ENCODE measurements at regions not wholly inside any gene's neighbourhood (a gene's known extent, or its start where the extent isn't known, plus 50 kb on each side); places are given as distances from the start of the nearest gene placed in this dataset.
"Not testable (repeated sequence)": the region's sequence is repeated elsewhere in the genome, so short reads cannot be mapped to it uniquely, and the experiment has no call there.

DNA sequence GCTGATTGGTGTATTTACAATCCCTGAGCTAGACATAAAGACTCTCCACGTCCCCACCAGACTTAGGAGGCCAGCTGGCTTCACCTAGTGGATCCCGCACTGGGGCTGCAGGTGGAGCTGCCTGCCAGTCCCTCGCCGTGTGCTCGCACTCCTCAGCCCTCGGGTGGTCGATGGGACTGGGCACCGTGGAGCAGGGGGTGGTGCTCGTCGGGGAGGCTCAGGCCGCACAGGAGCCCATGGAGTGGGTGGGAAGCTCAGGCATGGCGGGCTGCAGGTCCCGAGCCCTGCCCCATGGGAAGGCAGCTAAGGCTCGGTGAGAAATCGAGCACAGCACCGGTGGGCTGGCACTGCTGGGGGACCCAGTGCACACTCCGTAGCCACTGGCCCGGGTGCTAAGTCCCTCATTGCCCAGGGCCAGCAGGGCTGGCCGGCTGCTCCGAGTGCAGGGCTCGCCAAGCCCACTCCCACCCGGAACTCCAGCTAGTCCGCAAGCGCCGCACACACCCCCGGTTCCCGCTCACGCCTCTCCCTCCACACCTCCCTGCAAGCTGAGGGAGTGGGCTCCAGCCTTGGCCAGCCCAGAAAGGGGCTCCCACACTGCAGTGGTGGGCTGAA, 1441.2 kb upstream of the ACVR2A start:
- POLR2A ChIA-PET; in situ Hi-C loops (cut with HindIII; ENCODE audit: low pct_unique_long_range_greater_than_20kb, low sequenced_read_pairs); BruUV-seq (replicated peaks): not testable (repeated sequence)

DNA sequence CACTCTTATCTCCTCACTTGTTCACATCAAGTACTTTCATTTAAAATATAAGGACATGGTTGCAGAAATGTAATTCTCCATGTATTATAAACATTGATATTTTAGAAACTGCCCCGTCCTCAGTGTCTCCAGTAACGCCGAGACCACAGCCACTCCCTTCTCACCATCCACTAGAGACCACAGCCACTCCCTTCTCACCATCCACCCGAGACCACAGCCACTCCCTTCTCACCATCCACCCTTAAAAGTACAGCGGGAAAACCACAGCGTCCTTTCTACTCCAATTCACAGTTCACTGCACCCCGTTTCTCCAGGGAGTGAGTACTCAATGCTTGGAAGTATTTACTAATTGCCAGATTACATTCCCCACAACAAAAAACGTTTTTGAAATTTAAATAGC, 1452.2 kb upstream of the ACVR2A start:
- CTCF ChIA-PET, result no interaction called here
- POLR2A ChIA-PET, result no interaction called here
- Histone ChIP-seq H3K36me3 (ENCODE audit: control insufficient read depth, insufficient read depth, low read length) (no peaks in the 10 kb centered on the region), H3K27me3 (ENCODE audit: control insufficient read depth, insufficient read depth, low read length) (no peaks in the 10 kb centered on the region), H3K4me3 (ENCODE audit: low read depth in 2 of 2, low read length in 2 of 2) (no peak overlapping the region), H3K27ac (ENCODE audit: low read length) (no peak overlapping the region), H3K9me3 (ENCODE audit: control insufficient read depth, insufficient read depth, low read depth, low read length) (no peaks in the 10 kb centered on the region), H3K4me1 (ENCODE audit: control insufficient read depth, insufficient read depth, low read length) (no peaks in the 10 kb centered on the region)
- DNase-seq (ENCODE audit: low read depth, low spot score) (no peak), ATAC-seq (no peak)
- in situ Hi-C loops (cut with HindIII; ENCODE audit: low pct_unique_long_range_greater_than_20kb, low sequenced_read_pairs), result no loop called here
- TF ChIP-seq SIN3A (IDR thresholded peaks at IDR 0.05; ENCODE audit: borderline replicate concordance, insufficient read depth, low read depth, low read length), result no peak
- no TSS peak for BruUV-seq (replicated peaks)
- intact Hi-C loops (cut with micrococcal nuclease; ENCODE audit: unreplicated experiment), result no loop called here

More for the DNA sequence above, 1441.2 kb upstream of the ACVR2A start:
- DNase-seq (ENCODE audit: low read depth, low spot score); H3K27ac ChIP-seq (ENCODE audit: low read length); H3K36me3 ChIP-seq (ENCODE audit: control insufficient read depth, insufficient read depth, low read length); H3K9me3 ChIP-seq (ENCODE audit: control insufficient read depth, insufficient read depth, low read depth, low read length); CTCF ChIA-PET; H3K27me3 ChIP-seq (ENCODE audit: control insufficient read depth, insufficient read depth, low read length); intact Hi-C loops (cut with micrococcal nuclease; ENCODE audit: unreplicated experiment); H3K4me3 ChIP-seq (ENCODE audit: low read depth in 2 of 2, low read length in 2 of 2); ATAC-seq; H3K4me1 ChIP-seq (ENCODE audit: control insufficient read depth, insufficient read depth, low read length): not testable (repeated sequence)

DNA sequence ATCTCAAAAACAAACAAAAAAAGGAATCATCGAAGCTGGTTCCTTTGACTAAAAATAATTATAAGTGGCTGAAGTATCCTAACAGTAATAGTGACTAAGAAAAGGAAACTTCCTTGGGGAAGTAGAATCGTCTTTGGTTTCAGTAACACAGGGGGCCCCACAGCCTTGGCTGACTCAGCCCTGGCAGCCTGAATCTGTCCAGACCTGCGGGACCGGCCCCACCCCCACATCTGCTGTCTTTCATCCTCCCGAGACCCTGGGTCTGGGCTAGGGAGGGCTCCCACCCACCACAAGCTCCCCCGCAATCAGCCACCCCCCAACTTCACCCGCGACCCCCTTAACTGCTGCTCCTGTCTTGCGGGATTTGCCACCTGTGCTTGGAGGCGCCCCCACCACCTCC, 1452.6 kb upstream of the ACVR2A start:
- no peaks in the 10 kb centered on the region for H3K27me3 ChIP-seq (ENCODE audit: control insufficient read depth, insufficient read depth, low read length)
- no peak overlapping the region for H3K4me3 ChIP-seq (ENCODE audit: low read depth in 2 of 2, low read length in 2 of 2)
- H3K27ac ChIP-seq (ENCODE audit: low read length), result no peak overlapping the region
- no TSS peak for BruUV-seq (replicated peaks)
- H3K4me1 ChIP-seq (ENCODE audit: control insufficient read depth, insufficient read depth, low read length), result no peaks in the 10 kb centered on the region
- no peaks in the 10 kb centered on the region for H3K9me3 ChIP-seq (ENCODE audit: control insufficient read depth, insufficient read depth, low read depth, low read length)
- TF ChIP-seq, protein P1, sequence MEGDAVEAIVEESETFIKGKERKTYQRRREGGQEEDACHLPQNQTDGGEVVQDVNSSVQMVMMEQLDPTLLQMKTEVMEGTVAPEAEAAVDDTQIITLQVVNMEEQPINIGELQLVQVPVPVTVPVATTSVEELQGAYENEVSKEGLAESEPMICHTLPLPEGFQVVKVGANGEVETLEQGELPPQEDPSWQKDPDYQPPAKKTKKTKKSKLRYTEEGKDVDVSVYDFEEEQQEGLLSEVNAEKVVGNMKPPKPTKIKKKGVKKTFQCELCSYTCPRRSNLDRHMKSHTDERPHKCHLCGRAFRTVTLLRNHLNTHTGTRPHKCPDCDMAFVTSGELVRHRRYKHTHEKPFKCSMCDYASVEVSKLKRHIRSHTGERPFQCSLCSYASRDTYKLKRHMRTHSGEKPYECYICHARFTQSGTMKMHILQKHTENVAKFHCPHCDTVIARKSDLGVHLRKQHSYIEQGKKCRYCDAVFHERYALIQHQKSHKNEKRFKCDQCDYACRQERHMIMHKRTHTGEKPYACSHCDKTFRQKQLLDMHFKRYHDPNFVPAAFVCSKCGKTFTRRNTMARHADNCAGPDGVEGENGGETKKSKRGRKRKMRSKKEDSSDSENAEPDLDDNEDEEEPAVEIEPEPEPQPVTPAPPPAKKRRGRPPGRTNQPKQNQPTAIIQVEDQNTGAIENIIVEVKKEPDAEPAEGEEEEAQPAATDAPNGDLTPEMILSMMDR (IDR thresholded peaks at IDR 0.05), result no peak
- TF ChIP-seq REST (IDR thresholded peaks at IDR 0.05; ENCODE audit: insufficient read depth in 1 of 2, low read depth in 2 of 2, low read length in 1 of 2) (no peak), POLR2AphosphoS5 (IDR thresholded peaks at IDR 0.05; ENCODE audit: low read depth, low read length) (no peak), TCF7L2 (IDR thresholded peaks at IDR 0.05; ENCODE audit: low read depth, low read length) (no peak), SIN3A (IDR thresholded peaks at IDR 0.05; ENCODE audit: borderline replicate concordance, insufficient read depth, low read depth, low read length) (no peak)
- ATAC-seq (no peak), DNase-seq (ENCODE audit: low read depth, low spot score) (no peak)
- ChIA-PET CTCF (no interaction called here), POLR2A (no interaction called here)
- intact Hi-C loops (cut with micrococcal nuclease; ENCODE audit: unreplicated experiment), result no loop called here
- in situ Hi-C loops (cut with HindIII; ENCODE audit: low pct_unique_long_range_greater_than_20kb, low sequenced_read_pairs), result no loop called here
- no peaks in the 10 kb centered on the region for H3K36me3 ChIP-seq (ENCODE audit: control insufficient read depth, insufficient read depth, low read length)
